ENCODE measurements at regions not wholly inside any gene's neighbourhood (a gene's known extent, or its start where the extent isn't known, plus 50 kb on each side); places are given as distances from the start of the nearest gene placed in this dataset.
"Not testable (repeated sequence)": the region's sequence is repeated elsewhere in the genome, so short reads cannot be mapped to it uniquely, and the experiment has no call there.

DNA sequence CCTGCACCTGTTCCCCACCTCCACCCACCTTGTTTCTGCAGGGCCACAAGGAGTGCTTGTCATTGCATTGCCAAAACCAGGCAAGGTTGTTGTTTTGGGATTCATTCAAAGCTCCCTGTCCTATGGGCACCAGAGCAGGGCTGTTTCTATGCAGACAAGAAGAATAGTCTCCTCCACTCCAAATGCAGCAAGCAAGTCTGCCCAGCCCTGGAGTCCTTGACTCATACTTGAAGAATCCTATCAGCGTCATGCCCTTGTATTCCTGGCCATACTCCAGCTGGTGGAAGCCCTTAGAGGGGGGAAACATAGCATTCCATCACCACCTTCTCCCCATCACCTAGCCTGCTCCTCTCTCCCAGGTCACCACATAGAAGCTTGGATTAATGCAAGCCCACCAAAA, 145.3 kb upstream of the ECI2 start:
- peak; percentile 94 for DNase-seq

DNA sequence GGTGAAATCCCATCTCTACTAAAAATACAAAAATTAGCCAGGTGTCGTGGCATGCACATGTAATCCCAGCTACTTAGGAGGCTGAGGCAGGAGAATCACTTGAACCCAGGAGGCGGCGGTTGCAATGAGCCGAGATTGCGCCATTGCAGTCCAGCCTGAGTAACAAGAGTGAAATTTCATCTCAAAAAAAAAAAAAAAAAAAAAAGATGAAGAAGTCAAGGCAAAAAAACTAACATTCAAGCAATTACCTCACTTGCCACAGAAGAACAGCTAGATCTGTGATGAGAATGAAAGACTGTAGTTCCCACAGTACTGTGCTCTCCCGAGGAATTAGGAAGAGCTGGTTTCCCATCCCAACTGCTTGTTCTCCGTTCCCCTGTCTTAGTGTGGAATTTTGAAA, 144.7 kb upstream of the ECI2 start:
- DNase-seq, result no peak

DNA sequence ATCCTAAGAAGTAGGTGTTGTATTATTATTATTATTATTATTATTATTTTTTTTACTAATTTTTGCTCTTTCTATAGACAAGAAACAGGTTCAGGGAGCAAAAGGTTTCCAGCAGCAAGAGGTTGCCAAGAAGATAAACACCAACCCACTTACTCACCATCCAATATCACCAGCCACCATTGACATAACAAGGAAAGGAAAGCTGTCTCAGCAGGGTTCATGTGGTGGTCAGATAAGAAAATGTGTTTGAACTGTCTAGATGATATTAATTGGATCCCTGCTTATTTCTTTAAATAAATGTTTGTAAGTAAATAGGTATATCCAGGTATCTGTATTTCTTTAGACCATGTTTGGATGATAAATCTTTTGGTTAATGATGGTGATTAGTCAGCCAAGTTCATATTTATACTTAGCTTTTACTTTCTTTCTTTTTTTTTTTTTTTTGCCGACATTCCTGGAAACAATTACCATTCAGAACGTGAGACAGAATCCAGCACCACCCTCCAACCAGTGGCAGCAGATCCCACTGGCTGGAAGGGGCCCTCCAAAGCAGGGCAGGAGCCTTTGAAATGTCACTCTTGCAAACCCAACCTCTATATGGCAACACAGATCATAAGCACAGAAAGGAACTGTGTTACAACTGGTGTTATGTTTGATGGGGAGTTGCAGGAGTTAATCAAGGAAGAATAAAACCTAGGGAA, 139.2 kb upstream of the ECI2 start:
- DNase-seq, result peak; percentile 14

DNA sequence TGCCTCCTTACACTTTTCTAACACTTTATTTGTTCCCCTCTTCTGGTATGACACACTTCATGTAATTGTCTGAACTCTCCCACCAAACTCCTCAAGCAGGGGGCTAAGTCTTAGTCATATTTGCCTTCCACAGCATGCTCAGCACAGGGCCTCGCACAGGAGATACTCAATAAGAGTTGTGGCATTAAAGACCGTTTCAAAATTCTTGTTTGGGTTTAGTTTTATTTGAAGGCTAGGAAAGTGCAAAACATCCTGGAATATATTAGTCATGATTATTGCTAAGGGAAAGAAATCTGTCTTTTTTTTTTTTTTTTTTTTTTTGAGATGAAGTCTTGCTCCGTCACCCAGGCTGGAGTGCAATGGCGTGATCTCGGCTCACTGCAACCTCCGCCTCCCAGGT, 137.6 kb upstream of the ECI2 start:
- DNase-seq, result no peak

DNA sequence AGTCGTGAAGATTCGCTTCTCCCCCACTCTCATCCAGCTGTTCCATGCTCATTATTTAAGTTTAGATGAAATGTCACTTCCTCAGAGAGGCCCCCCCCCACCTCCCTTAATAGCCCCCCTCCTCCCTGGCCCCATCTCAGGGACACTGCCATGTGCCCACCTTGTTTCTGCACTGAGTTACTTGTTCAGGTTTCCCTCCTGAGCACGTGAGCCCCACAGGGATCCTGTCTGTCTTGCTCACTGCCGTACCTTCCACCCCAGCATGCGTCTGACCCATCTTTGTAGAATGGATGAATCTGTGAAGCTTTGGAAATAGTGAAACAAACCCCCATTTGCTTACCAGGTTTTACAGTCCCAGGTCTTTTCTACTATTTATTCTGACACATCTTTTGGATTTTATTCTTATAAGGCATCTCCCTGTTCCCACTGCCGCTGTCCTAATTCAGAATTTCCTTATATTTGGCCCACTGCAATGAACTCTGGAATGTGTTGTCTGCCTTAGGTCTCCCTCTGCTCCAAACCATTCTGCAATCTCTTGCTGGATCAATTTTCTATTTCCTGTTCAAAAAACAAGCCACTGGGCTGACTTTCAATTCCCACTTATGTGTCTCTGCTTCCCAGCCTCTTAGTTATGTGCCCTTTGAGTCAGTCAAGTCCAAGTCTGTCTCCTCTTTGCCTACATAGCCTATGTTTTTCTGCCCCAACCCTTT, 136.5 kb upstream of the ECI2 start:
- DNase-seq, result no peak

DNA sequence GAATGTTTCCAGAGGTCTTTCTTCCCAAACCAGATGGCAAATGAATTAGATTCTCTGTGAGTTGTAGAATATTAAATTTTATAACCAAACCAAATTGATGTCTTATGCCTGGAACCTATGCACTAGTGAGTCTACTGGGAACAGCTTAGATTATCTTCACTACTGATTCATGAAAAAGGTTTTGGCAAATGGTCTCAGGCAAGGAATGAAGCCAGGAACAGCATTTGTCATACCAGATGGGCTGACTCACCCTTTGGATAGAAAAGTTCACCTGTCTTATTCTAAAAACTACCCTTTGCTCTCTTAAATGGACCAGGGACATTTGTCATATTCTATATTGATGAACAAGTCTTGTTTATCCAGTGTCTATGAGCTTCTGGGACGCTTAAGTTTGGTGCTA, 135.4 kb upstream of the ECI2 start:
- DNase-seq, result peak; percentile 23

DNA sequence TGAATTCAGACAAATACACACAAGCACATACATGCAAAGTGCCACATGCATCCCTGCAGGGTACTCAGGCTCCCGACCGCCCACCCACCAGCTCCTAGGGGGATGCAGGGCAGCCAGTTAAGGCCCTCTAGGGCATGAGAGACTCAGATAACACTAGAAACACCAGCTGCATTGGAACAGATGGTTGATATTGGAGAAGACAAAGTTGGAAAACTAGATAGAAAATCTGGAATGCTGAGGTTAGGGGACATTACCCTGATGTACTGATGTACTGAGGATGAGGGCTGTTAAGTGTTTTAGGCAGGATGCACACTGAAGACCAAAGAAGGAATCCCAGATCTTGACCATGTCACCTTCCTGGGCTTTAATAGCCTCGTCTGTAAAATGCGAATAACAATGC, 134.6 kb upstream of the ECI2 start:
- DNase-seq, result no peak

DNA sequence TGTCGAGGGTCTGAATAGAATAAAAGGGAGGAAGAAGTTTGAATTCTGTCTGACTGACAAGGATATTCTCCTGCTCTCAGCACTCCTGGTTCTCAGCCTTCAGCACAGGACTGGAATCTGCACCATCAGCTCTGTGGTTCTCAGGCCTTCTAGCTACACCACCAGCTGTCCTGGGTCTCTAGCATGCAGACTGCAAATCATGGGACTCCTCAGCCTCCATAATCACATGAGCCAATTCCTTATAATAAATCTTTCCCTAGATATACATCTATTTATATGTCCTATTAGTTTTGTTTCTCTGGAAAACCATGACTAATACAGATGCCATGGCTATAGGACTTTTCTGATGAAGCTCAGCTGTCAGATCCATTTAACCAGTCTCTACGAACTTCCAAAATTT, 132.8 kb upstream of the ECI2 start:
- no peak for DNase-seq

DNA sequence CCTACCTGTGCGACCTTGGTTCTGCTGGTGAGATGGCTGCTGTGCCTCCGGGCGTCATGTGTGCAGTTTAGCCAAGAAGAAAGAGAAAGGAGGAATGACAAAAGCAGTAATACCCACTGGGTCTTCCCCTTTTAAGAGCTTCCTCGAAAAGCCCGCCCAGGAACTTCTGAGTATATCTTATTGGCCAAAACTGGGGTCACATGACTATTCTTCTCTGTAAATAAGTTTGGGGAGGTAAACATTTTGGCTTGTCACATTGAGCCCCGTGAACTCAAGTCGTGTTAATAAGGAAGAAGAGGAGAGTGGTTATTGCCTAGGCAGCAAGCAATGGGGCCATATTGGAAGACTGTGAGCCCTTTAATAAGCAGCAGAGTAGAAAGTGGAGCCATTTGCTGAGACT, 130.4 kb upstream of the ECI2 start:
- no peak for DNase-seq

DNA sequence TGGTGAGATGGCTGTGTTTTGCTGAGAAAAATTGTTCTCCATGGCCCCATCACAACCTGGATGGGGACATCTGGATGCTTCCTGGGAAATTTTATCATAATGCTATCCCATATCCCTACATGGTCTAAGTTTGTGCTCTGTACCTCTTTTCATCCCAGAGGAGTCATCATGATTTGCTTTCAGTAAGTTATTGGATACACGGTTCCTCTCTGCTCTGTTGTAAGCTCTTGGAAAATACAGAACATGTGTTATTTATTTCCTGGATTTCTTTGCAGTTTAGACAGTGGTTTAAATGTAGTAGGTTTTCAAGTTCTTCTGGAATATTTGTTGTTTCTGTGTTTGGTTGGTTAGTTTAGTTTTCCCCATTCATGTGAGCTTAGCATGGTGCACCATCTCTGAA, 129.2 kb upstream of the ECI2 start:
- DNase-seq, result no peak

DNA sequence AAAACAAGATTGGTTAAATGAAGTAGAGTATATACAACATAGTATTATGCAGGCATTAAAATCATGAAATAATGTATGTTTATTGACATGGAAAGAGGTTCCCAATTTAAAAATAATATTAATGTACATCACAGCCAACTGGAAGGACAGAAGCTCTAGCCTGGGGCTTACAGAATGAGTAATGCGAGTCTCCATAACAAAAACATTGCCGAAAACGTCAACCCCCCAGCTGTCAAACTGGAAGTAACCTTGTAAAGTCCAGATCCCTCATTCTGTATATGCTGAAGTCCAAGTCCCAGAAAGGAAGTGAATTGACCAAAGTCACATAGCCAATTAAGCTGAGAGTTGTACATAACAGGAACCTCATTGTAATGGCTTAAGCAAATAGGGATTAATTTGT, 128.7 kb upstream of the ECI2 start:
- peak; percentile 44 for DNase-seq

DNA sequence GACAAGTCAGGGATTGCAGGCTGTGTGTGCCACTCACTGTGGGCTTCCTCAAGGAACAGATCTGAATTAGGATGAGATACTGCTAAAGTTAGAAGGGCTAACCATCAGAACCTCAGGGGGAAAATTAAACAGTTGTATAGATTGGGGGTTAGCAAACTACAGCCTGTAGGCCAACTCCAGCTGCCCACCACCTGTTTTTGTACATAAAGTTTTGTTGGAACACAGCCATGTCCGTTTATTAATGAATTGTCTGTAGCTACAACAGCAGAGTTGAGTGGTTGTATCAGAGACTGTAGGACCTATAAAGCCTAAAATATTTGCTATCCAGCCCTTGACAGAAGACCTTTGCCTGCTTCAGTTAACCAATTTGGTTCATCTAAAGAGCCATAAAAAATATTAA, 127.2 kb upstream of the ECI2 start:
- DNase-seq, result no peak

DNA sequence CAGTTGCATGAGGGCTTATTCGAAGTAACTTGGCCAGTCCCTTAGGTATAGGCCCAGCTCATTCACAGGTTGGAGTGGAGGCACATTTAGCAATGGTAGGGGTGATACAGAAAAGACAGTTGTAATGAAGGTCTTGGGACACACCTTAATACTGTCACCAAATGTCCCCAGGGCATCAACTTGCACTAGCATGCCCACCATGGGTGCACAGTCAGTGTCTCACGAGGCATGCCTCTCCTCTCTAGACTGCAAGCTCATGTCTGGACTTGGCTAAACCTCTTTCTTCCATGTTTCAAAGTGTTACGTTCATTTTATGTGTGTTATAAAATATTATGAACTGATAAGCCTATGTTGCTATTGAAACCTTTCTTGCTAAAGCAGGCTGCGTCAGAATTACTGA, 124.0 kb upstream of the ECI2 start:
- no peak for DNase-seq

DNA sequence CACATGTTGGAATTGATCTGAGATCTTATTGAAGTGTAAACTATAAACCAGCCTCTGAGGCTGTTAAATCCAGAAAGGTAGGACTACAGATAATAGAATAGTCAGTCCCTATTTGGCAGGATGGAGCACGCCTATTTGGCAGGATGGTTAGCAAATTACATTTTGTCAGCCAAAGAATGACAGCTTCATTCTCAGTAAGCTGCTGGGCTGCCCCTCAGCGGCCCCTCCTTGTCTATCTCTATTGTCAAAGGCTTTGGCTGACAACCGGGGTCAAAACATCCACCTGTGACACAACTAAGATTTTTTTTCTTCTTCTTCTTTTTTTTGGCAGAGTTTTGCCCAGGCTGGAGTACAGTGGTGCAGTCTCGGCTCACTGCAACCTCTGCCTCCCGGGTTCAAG, 123.4 kb upstream of the ECI2 start:
- DNase-seq, result no peak

DNA sequence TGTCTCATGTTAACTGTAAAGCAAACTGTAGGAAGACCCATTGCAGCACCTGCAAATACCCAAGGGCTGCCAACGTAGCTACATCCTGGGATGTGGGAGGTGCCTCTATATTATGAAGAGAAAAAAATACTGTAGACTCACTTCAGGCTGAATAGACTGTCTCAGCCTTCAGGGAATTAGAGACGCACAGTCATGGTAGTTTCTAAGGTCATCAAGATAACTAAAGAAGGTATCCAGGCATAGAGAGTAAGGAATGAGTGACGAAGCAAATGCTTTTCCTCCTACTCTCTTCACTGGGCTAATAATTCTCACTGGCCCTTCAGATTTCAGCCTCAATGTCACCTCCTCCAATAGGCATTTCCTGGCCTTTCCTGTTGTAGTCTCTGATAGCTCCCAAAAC, 121.6 kb upstream of the ECI2 start:
- DNase-seq, result peak; percentile 15

DNA sequence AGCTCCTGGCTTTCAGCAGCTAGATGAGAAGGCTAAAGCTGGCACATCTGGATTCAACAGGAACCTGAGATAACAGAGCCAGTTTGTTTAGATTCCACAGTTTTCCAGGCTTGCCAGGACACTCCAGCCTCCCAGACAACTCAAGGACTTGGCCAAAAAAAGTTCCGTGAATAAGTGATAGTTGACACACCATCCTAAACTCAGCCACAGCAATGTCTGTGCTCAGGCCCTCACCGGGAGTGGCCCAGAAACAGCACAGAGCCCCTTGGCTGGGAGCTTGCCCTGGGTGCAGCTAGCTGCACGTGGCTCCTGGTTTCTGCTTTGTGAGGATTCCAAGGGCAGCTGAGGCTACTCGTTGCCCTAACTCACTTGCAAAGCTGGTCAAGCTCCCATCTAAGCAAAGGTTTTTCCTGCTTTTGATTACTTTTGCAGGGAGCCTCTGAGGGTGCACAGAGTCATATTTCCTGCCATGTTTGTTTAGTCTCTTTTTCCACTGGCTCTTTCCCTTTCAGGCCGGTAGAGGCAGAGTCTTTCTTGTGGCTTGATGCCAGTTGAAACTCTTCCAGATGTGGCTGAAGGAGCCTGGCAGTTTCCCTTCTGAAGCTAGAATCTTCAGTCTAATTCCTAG, 118.3 kb upstream of the ECI2 start:
- peak; percentile 65 for DNase-seq

DNA sequence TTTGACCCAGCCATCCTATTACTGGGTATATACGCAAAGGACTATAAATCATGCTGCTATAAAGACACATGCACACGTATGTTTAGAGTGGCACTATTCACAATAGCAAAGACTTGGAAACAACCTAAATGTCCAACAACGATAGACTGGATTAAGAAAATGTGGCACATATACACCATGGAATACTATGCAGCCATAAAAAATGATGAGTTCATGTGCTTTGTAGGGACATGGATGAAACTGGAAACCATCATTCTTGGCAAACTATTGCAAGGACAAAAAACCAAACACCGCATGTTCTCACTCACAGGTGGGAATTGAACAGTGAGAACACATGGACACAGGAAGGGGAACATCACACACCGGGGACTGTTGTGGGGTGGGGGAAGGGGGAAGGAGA, 117.1 kb upstream of the ECI2 start:
- DNase-seq, result not testable (repeated sequence)

DNA sequence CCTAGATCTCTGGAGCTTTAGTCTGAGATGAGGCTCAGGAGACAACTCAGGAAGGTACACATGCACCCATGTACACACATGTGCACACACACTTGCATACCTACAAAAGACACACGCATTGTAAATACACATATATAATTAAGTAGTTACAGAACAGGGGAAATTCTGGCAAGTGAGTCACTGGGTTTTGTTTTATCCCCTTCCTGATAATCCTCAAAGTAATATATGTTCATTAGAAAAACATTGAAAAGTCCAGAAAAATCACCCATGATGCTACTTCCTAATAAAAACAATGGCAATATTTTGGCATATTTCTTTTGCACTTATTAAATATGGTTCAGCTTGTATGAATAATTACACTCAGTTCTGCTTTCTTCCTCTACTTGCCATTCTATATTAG, 115.3 kb upstream of the ECI2 start:
- no peak for DNase-seq

DNA sequence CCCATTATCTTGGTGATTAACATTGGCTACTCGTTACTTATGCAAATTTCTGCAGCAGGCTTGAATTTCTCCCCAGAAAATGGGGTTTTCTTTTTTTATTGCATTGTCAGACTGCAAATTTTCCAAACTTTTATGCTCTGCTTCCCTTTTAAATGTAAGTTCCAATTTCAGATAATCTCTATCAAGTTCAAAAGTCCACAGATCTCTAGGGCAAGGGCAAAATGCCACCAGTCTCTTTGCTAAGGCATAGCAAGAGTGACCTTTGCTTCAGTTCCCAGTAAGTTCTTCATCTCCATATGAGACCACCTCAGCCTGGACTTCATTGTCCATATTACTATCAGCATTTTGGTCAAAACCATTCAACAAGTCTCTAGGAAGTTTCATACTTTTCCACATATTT, 108.5 kb upstream of the ECI2 start:
- DNase-seq, result not testable (repeated sequence)

DNA sequence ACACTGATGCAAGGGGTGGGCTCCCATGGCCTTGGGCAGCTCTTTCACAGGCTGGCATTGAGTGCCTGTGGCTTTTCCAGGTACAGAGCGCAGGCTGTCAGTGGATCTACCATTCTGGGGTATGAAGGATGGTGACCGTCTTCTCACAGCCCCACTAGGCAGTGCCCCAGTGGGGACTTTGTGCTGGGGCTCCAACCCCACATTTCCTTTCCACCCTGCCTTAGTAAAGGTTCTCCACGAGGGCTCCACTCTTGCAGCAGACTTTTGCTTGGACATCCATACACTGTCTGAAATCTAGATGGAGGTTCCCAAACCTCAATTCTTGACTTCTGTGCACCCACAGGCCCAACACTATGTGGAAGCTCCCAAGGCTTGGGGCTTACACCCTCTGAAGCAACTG, 107.9 kb upstream of the ECI2 start:
- no peak for DNase-seq

DNA sequence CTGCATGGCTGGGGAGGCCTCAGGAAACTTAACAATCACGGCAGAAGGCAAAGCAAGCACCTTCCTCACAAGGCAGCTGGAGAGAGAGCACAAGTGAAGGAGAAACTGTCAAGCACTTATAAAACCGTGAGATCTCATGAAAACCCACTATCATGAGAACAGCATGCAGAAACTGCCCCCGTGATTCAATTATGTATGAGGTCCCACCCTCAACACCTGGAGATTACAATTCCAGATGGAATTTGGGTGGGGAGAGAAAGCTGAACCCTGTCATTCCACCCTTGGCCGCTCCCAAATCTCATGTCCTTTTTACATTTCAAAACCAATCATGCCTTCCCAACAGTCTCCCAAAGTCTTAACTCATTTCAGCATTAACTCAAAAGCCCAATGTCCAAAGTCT, 107.2 kb upstream of the ECI2 start:
- DNase-seq, result no peak

DNA sequence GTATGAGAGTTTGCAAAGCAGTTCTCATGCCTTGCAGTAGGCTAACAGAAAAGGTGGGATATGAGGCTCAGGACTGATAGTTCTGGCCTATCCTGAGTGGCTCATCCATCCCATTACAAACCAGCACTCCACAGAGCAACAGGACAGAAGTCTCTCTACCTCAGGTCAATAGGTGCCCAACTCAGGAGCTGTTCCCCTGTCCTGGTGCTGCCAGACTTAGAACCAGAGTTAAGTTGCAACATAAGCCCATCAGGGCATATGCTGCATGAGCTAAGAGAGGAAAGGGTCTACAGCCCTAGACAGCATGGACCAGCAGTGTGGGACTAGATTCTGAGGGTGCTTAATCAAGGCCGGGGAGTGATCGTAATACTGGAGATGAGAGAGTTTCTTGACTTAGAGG, 104.8 kb upstream of the ECI2 start:
- DNase-seq, result no peak

DNA sequence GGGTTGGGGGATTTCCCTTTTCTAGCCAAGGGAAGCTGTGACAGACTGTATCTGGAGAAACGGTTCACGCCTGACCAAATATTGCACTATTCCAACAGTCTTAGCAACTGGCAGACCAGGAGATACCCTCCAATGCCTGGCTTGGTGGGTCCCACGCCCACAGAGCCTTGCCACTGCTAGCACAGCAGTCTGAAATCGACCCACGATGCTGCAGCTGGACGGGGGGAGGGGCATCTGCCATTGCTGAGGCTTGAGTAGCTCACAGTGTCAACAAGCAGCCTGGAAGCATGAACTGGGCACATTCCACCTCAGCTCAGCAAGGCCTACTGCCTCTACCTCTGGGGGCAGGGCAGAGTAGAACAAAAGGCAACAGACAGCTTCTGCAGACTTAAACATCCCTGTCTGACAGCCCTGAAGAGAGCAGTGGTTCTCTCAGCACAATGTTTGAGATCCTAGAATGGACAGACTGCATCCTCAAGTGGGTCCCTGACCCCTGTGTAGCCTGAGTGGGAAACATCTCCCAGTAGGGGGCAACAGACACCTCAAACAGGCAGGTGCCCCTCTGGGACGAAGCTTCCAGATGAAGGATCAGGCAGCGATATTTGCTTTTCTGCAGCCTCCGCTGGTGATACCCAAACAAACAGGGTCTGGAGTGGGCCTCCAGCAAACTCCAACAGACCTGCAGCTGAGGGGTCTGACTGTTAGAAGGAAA, 89.9 kb upstream of the ECI2 start:
- DNase-seq, result no peak

All from EL (cell line).